ENCODE measurements at regions not wholly inside any gene's neighbourhood (a gene's known extent, or its start where the extent isn't known, plus 50 kb on each side); places are given as distances from the start of the nearest gene placed in this dataset.
"Not testable (repeated sequence)": the region's sequence is repeated elsewhere in the genome, so short reads cannot be mapped to it uniquely, and the experiment has no call there.

- no peak for DNase-seq (ENCODE audit: low read depth in 2 of 2)
These were observed 53.2 kb upstream of the SH3BP4 start for GRCh38 chr2:234898534-234899053.

- not testable (repeated sequence) for DNase-seq (ENCODE audit: low read depth in 2 of 2)
These were observed 63.4 kb upstream of the SH3BP4 start for GRCh38 chr2:234888442-234888841.

GRCh38 chr2:234887195-234887594, 64.6 kb upstream of the SH3BP4 start:
- no peak for DNase-seq (ENCODE audit: low read depth in 2 of 2)

DNA sequence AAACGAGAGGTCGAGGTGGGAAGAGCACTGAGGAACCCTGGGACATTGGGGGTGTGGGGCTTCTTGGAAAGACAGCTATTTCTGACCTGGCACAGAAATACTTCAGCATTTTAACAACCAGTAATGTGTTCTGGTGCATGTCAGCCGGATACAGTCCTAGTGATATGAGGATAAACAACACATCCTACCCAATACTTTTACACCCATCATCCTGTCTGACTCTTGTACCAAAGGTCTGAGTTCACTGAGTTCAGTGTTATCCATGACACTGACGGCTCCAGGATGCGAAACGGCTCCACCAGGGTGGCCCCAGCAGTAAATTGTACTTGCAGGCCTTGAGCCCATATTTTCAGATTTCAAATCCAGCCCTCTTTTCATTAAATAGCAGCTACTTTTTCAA, 65.9 kb upstream of the SH3BP4 start:
- DNase-seq (ENCODE audit: low read depth in 2 of 2), result no peak

DNA sequence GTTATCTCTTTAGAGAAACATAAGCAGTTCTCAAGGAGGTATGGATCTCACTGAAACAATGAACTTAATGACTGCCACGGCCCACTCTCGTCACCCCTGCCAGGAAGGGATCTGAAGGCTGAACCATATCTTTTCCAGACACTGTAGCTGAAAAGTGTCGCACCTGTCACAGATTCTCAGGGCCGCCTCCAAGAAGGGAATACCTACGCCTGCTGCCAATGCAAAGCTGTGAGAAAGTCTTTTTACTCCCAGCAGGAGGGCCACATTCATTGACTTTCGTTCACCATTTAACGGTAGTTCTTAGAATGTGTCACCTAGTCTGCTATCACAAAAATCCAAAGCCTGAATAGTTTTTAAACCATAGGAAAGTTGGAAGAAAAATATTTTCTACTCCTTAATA, 66.7 kb upstream of the SH3BP4 start:
- DNase-seq (ENCODE audit: low read depth in 2 of 2), result no peak

GRCh38 chr2:234884591-234884990, 67.2 kb upstream of the SH3BP4 start:
- DNase-seq (ENCODE audit: low read depth in 2 of 2), result no peak

DNA sequence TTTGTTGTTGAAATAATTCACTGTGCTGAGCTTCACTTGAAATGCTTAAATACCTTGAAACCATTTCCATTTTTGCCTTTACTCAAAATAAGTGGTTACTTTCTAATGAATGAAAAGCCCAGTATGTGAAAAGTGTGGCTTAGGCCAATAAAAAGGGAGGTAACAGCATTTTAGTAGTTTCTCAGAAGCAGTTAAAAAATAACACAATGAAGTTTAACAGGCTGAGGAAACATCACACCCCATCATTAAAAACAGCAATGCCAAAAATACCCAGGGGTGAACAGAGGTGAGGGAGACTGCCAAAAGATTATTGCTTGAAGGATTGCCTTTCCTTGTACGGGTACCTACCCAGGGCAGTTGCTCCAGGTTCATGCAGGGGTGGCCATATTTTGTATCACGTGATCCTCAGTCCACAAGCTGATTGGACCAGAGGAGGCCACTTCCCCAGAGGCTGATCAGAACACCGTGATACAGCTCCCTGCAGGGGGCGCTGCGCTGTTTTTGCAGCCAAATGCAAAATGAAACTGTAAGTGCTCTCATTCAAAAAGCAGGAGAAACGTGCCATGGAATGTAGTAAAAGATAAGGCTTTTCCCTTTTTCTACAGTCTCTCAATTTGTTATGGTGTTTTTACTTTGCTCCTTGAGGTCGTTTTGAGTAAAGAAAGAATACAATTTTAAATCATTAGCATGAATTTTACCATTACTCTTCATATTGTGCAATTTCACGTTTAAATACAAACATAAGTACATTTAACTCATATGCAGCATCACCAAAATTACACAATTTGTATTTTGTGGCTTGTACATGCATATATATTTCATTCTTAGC, 70.2 kb upstream of the SH3BP4 start:
- no peak for DNase-seq (ENCODE audit: low read depth in 2 of 2)

GRCh38 chr2:234880551-234881211, 71.1 kb upstream of the SH3BP4 start:
- no peak for DNase-seq (ENCODE audit: low read depth in 2 of 2)

DNA sequence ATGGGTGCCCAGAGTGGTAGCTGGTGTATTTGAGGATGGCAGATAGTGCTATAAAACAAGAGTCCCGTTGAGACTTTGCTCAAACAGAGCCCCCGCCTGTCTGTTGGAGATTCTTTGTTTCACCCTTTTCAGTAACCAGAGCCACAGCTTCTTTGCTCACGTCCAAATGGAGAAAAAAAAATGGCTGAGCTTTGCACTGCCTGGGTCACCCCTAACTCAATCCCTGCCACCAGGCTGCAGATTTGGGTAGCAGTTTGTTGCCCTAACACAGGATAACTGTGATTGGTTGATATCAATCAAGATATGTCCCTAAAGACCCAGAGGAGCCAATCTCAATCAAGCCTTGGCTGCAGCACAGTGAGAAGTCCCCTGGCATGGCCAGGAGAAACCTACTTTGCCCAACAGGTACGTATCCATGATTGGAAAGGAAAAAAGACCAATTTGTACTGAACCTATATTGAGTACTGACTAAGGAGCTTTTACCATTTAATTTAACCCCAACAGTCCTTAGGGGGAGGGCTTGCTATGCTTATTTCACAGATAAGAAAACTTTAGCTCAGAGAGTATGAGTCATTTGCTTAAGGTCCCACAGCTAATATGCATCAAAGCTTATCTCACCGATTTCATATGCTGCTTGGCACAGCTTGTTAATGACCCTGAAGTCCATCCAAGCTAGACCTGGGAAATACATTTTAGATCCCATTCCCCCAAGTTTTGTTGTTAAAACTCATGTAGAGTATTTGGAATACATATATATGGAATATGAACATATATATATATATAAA, 72.0 kb upstream of the SH3BP4 start:
- DNase-seq (ENCODE audit: low read depth in 2 of 2), result no peak

- DNase-seq (ENCODE audit: low read depth in 2 of 2), result not testable (repeated sequence)
These were observed 75.2 kb upstream of the SH3BP4 start for GRCh38 chr2:234876621-234877020.

DNA sequence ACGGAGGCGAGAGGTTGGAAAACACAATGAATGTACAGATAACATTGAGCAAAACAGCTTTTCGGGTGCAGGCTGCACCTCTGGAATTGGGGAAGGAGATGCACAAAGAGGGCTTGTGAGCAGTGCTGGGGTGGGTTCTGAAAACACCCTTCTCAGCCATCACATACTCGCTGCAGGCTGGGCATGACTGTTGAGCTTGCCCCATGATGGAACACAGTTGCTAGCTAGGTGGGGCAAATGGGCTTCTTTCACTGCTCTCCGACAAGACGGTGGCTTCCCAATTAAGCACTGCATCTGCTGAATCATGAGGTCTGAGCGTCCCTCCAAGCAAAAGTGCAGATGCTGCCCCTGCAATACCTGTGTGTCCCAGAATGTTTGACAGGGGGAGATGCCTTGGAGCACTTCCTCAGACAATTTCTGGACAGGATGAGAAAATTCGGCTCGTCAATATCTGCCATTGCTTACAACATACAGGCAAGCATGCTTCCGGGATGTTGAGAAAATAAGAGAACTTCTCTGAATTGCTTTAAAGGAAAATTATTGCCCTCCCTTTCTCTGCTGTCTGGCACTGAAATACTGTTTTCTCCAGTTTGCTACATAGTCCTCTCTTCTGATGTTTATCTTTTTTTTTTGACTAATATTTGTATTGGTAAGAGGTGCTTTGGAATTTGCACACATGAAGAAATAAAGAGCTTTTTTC, 77.3 kb upstream of the SH3BP4 start:
- DNase-seq (ENCODE audit: low read depth in 2 of 2), result no peak

DNA sequence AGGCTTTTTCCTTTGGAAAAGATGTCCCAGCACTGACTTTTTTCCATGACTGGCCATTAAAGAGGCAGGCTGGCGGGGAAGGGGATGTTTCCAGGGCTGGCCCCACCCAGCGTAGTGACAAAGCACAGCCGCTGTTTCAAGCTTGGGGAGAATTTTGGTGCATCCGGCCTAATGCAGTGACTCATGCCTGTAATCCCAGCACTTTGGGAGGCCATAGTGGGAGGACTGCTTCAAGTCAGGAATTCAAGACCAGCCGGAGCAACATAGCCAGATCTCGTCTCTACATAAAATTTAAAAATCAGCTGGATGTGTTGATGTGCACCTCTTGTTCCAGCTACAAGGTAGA, 78.0 kb upstream of the SH3BP4 start:
- DNase-seq (ENCODE audit: low read depth in 2 of 2), result no peak

DNA sequence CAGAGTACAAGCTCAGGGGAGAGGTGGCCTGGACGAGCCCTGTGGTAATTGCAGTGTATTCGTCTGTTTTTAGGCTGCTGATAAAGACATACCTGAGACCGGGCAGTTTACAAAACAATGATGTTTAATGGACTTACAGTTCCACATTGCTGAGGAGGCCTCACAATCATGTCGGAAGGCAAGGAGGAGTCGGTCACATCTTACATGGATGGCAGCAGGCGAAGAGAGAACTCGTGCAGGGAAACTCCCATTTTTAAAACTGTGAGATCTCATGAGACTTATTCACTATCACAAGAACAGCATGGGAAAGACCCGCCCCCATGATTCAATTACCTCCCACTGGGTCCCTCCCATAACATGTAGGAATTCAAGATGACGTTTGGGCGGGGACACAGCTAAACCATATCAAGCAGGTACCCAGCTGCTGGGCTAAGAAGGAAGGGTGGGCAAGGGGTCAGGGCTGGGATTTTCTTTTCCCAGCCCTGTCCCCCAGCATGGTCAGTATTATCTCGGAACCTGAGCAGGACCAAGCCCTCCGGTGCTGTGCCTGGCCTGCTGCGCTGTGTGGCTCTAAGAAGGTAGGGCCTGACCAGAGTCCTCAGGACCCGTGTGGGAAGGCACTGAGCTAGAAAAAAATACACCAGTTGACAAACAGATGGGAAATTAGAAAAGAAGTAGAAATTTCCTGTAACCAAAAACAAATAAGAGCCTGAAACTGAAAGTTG, 78.6 kb upstream of the SH3BP4 start:
- DNase-seq (ENCODE audit: low read depth in 2 of 2), result no peak

DNA sequence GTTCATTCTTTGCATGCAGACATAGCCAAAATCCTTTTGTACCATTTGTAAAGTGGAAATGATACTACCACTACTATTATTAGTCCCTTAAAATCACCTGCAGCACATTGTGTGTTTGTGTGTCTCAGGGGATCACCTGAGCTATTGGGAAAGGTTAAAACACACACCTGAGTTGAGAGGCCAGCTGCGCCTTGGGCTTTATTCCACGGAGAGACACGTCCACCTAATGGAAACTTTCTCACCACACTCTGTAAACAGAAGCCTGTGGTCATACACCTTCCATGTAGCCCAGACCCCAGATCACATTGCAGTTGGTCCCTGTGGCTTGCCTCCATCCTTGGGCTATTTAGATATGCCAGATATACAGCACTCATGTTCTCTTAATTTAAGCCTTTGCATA, 81.8 kb upstream of the SH3BP4 start:
- no peak for DNase-seq (ENCODE audit: low read depth in 2 of 2)

- no peak for DNase-seq (ENCODE audit: low read depth in 2 of 2)
These were observed 82.7 kb upstream of the SH3BP4 start for GRCh38 chr2:234869164-234869563.

- no peak for DNase-seq (ENCODE audit: low read depth in 2 of 2)
These were observed 83.9 kb upstream of the SH3BP4 start for GRCh38 chr2:234867882-234868285.

DNA sequence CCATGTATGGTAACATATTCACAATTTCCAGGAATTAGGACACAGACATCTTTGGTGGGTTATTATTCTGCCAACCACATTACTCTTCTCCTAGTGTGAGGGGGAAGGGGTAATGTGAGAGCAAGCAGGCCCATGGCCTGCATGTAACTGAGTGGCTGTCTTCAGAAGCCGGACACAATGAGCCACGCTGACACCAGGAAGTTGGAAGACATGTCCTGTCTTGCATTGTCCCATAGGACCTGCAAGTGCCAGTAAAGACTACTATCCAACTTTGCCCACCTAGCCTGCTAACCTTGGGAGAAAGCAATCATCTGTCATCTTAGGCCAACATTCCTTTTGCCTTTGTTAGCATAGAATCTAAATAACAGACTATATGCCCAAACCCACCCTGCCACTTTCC, 86.2 kb upstream of the SH3BP4 start:
- DNase-seq (ENCODE audit: low read depth in 2 of 2), result no peak

GRCh38 chr2:234865040-234865439, 86.8 kb upstream of the SH3BP4 start:
- no peak for DNase-seq (ENCODE audit: low read depth in 2 of 2)

DNA sequence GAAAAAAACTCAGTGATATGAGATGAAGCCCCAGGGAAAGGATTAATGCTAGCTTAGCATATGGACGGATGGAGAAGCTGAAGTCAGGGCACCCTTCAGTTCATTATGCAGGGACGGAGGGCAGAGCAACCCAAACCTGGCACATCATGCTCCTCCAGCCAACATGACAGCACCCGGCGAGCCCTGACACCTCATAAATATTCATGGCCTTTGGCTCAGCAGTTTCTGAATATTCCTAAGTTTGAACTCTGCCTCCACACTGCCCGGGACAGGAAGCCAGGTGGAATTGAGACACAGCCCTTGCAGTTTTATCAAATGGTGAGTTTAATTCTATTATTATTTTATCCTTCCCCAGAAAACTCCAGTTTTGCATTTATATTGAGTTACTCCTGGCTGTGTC, 87.3 kb upstream of the SH3BP4 start:
- DNase-seq (ENCODE audit: low read depth in 2 of 2), result no peak

DNA sequence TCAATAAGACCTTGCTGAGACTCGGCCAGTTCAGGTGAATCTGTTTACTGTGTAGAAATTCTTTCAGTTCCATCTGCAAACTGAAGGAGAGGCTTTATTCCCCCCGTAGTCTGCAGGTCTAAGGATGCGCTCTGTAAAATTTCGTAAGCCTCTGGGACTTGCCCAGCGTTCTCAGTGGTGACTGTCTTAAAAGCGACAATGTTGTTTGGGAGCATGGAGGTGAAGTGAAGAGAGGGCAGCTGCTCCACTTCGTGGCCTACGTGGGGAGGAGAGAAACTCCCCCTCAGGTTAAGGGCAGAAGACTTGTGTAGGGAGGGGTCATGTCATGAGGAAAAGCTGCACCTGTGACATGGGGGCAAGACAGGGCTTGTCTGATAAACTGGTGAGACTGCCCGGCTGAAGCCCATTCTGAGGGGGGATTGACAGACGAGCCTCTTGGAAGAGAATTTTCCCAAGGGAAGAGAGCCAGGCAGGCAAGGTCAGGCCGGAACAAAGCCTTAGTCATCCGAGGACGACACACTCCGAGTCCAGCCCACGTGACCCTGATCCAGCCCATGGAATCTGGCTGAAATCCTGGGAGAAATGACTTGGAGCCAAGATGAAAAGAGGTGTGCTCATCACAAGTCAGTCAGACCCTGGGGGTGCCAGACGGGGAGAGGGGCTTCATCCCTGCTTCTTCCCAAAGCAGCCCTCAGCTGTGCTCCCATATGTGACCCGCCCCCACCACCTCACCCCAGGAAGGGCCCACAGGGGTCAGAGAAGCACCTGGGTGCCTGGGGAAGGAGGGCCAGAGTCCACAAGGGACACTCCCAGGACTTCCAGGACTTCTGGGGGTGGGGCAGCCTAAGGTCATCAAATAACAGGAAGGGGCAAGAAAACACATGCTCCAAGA, 88.5 kb upstream of the SH3BP4 start:
- no peak for DNase-seq (ENCODE audit: low read depth in 2 of 2)
